Mammary epithelial cell (primary cell): ENCODE measurements at regions not wholly inside any gene's neighbourhood (a gene's known extent, or its start where the extent isn't known, plus 50 kb on each side); places are given as distances from the start of the nearest gene placed in this dataset.

Experiments
- CTCF ChIP-seq, 2 donors: IDR thresholded peaks in 1 of 2; conservative IDR thresholded peaks in 1 of 2; 2 replicates each; pipeline ENCODE4 v1.5.1; 2011 to 2012; ENCODE audit warnings: inconsistent platforms in 2 of 2, low read length in 2 of 2, mild to moderate bottlenecking in 2 of 2, control low read depth in 1 of 2, low read depth in 1 of 2; ENCODE audit not compliant: insufficient read depth in 1 of 2; ENCODE audit errors: extremely low read depth in 1 of 2
- EZH2 ChIP-seq: IDR thresholded peaks from 2 replicates; pipeline ENCODE4 v1.6.1; 2012; ENCODE audit warnings: low read length, inconsistent platforms, borderline replicate concordance

GRCh38 chr12:93970900-93971688, 177.3 kb upstream of the PLXNC1 start:
- TF ChIP-seq EZH2 (no peak), CTCF (conservative IDR thresholded peaks at IDR 0.05 in 1 of 2, IDR thresholded peaks at IDR 0.05 in 1 of 2; ENCODE audit: extremely low read depth in 1 of 2, insufficient read depth in 1 of 2, low read depth in 1 of 2, low read length in 2 of 2) (no peak)
